HCT116 (cell line): ENCODE measurements at regions not wholly inside any gene's neighbourhood (a gene's known extent, or its start where the extent isn't known, plus 50 kb on each side); places are given as distances from the start of the nearest gene placed in this dataset.

Experiments
- ATAC-seq: fragments of 200-7000 bp; cut with Tn5 transposase; 2 replicates; pipeline ENCODE4 v1.9.1; 2020; ENCODE audit warnings: mild to moderate bottlenecking, moderate library complexity
- BruUV-seq: library from RNA; stranded (reverse); fragments of 400-500 nt; replicated peaks from 2 replicates; lab custom pipeline; 2021; lab: Mats Ljungman, UMichigan
- CTCF ChIA-PET: fragments of 300-600 bp; sonication (Branson Sonifier 250); formaldehyde crosslinking; loops from one replicate; lab custom pipeline; 2021; ENCODE audit warnings: antibody characterized with exemption; lab: Charles Lee
- POLR2A ChIA-PET: fragments of 300-600, 350-600 bp; sonication (Branson Sonifier 250); formaldehyde crosslinking; loops from one replicate; lab custom pipeline; 2021; ENCODE audit warnings: antibody characterized with exemption; lab: Charles Lee
- RAD21 ChIA-PET, 2 experiments: fragments of 300-600 bp; sonication (Branson Sonifier 250); formaldehyde crosslinking; loops; one replicate each; lab custom pipeline; 2023; ENCODE audit warnings: low total read pairs in 2 of 2; ENCODE audit not compliant: uncharacterized antibody in 2 of 2, unreplicated experiment in 2 of 2, low non-redundant PET in 1 of 2; lab: Charles Lee
- DNase-seq: peaks from one replicate; pipeline ENCODE4 v3.0.0-alpha.2; 2010; ENCODE audit warnings: low read depth, low spot score
- H2AFZ ChIP-seq: fragments of 200-600 bp; shearing (Covaris generic), sonication (generic); 2 replicates; pipeline ENCODE4 v1.6.1; 2017; ENCODE audit warnings: low read depth, mixed run types, mixed read lengths, antibody characterized with exemption, low read length; ENCODE audit not compliant: poor library complexity, severe bottlenecking
- H3K27ac ChIP-seq: 2 replicates; pipeline ENCODE4 v1.5.1; 2012; ENCODE audit warnings: low read depth, low read length
- H3K27me3 ChIP-seq: fragments of 200-600 bp; sonication (generic); 2 replicates; pipeline ENCODE4 v1.6.1; 2016; ENCODE audit warnings: mixed run types, low read length, mixed read lengths; ENCODE audit not compliant: insufficient read depth
- H3K36me3 ChIP-seq, 2 experiments: fragments of 200-500 bp in 1 of 2; fragments of 200-600 bp in 1 of 2; sonication (Bioruptor generic) in 1 of 2; sonication (generic) in 1 of 2; 2 replicates each; pipeline versions ENCODE4 v1.5.1 to v1.6.1; 2014 to 2016; ENCODE audit warnings: low read length in 2 of 2, inconsistent platforms in 1 of 2, mixed read lengths in 1 of 2, mixed run types in 1 of 2; ENCODE audit not compliant: insufficient read depth in 2 of 2, control insufficient read depth in 1 of 2
- H3K4me1 ChIP-seq, 2 experiments: fragments of 200-600 bp in 1 of 2; sonication (generic) in 1 of 2; 2 replicates each; pipeline versions ENCODE4 v1.5.1 to v1.6.1; 2012 to 2017; ENCODE audit warnings: low read length in 2 of 2, inconsistent platforms in 1 of 2, mild to moderate bottlenecking in 1 of 2, mixed read lengths in 1 of 2, mixed run types in 1 of 2, moderate library complexity in 1 of 2; ENCODE audit not compliant: insufficient read depth in 2 of 2, control insufficient read depth in 1 of 2
- H3K4me2 ChIP-seq: fragments of 200-600 bp; sonication (generic); 2 replicates; pipeline ENCODE4 v1.6.1; 2017; ENCODE audit warnings: mixed run types, low read length, mixed read lengths
- H3K4me3 ChIP-seq, 2 experiments: fragments of 200-600 bp in 1 of 2; sonication (generic) in 1 of 2; replicated peaks in 1 of 2; 2 replicates each; pipeline ENCODE4 v1.5.1; 2011 to 2016; ENCODE audit warnings: low read length in 2 of 2, control low read depth in 1 of 2, low read depth in 1 of 2, mild to moderate bottlenecking in 1 of 2, mixed read lengths in 1 of 2, mixed run types in 1 of 2
- H3K79me2 ChIP-seq: fragments of 200-600 bp; sonication (generic); 2 replicates; pipeline ENCODE4 v1.6.1; 2017; ENCODE audit warnings: mild to moderate bottlenecking, mixed run types, low read length, moderate library complexity, mixed read lengths; ENCODE audit not compliant: insufficient read depth
- H3K9ac ChIP-seq: fragments of 200-600 bp; sonication (generic); 2 replicates; pipeline ENCODE4 v1.6.1; 2016; ENCODE audit warnings: low read length, mixed read lengths
- H3K9me2 ChIP-seq: fragments of 200-600 bp; sonication (generic), shearing (Covaris generic); 2 replicates; pipeline ENCODE4 v1.6.1; 2017; ENCODE audit warnings: mixed run types, mild to moderate bottlenecking, moderate library complexity; ENCODE audit not compliant: insufficient read depth
- H3K9me3 ChIP-seq, 2 experiments: fragments of 200-500 bp in 1 of 2; fragments of 200-600 bp in 1 of 2; sonication (Bioruptor generic) in 1 of 2; sonication (generic) in 1 of 2; 2 replicates each; pipeline ENCODE4 v1.6.1; 2014 to 2017; ENCODE audit warnings: low read length in 2 of 2, mixed read lengths in 2 of 2, inconsistent platforms in 1 of 2, low read depth in 1 of 2, mild to moderate bottlenecking in 1 of 2, mixed run types in 1 of 2, moderate library complexity in 1 of 2; ENCODE audit not compliant: control insufficient read depth in 1 of 2, insufficient read depth in 1 of 2
- H4K20me1 ChIP-seq: fragments of 200-600 bp; sonication (generic), shearing (Covaris generic); 2 replicates; pipeline ENCODE4 v1.6.1; 2017; ENCODE audit warnings: mixed run types, mild to moderate bottlenecking, moderate library complexity; ENCODE audit not compliant: insufficient read depth
- CBX3 ChIP-seq: IDR thresholded peaks from 2 replicates; pipeline ENCODE4 v1.6.1; 2012; ENCODE audit warnings: low read depth
- CEBPB ChIP-seq: IDR thresholded peaks from 2 replicates; pipeline ENCODE4 v1.6.1; 2012; ENCODE audit warnings: low read depth
- EGR1 ChIP-seq: IDR thresholded peaks from 2 replicates; pipeline ENCODE4 v1.6.1; 2012; ENCODE audit warnings: low read depth
- ELF1 ChIP-seq: IDR thresholded peaks from 2 replicates; pipeline ENCODE4 v1.6.1; 2012; ENCODE audit warnings: low read depth, borderline replicate concordance
- EZH2phosphoT487 ChIP-seq: fragments of 200-600 bp; IDR thresholded peaks from 2 replicates; pipeline ENCODE4 v1.6.1; 2018; ENCODE audit warnings: antibody characterized with exemption, borderline replicate concordance
- FOSL1 ChIP-seq: IDR thresholded peaks from 2 replicates; pipeline ENCODE4 v1.6.1; 2012; ENCODE audit warnings: low read depth
- POLR2A ChIP-seq: IDR thresholded peaks from 2 replicates; pipeline ENCODE4 v1.7.0; 2011; ENCODE audit warnings: borderline replicate concordance; ENCODE audit not compliant: insufficient read depth, insufficient read length; ENCODE audit errors: extremely low read depth
- POLR2AphosphoS5 ChIP-seq: IDR thresholded peaks from 2 replicates; pipeline ENCODE4 v1.6.1; 2011; ENCODE audit warnings: mild to moderate bottlenecking, low read depth, low read length, moderate library complexity
- RAD21 ChIP-seq: IDR thresholded peaks from 2 replicates; pipeline ENCODE4 v1.6.1; 2012; ENCODE audit warnings: low read depth, mild to moderate bottlenecking
- SIN3A ChIP-seq: IDR thresholded peaks from 2 replicates; pipeline ENCODE4 v1.6.1; 2012; ENCODE audit warnings: low read depth
- SP1 ChIP-seq: IDR thresholded peaks from 2 replicates; pipeline ENCODE4 v1.6.1; 2012; ENCODE audit warnings: low read depth
- SRF ChIP-seq: IDR thresholded peaks from 2 replicates; pipeline ENCODE4 v1.6.1; 2012; ENCODE audit warnings: low read depth
- TCF7L2 ChIP-seq: IDR thresholded peaks from 2 replicates; pipeline ENCODE4 v1.7.0; 2011; ENCODE audit warnings: borderline replicate concordance, inconsistent platforms; ENCODE audit not compliant: insufficient read depth, insufficient read length; ENCODE audit errors: extremely low read depth
- ZBTB33 ChIP-seq: IDR thresholded peaks from 2 replicates; pipeline ENCODE4 v1.6.1; 2011; ENCODE audit warnings: mild to moderate bottlenecking, low read length, moderate library complexity; ENCODE audit not compliant: insufficient replicate concordance; ENCODE audit errors: extremely low read depth
- ZFX ChIP-seq: fragments of 450-650 bp; IDR thresholded peaks from 2 replicates; pipeline ENCODE4 v1.6.1; 2017
- intact Hi-C: fragments of 100-400 bp; cut with micrococcal nuclease; formaldehyde crosslinking; loops from 2 replicates; pipeline ENCODE4 v1.10.0; 2022
- TF ChIP-seq, protein P1 (sequence below): IDR thresholded peaks from 2 replicates; pipeline ENCODE4 v1.6.1; 2012
- TF ChIP-seq, protein P2 (sequence below), 3 experiments: fragments of 200-600 bp in 1 of 3; sonication (generic) in 1 of 3; IDR thresholded peaks in 2 of 3; conservative IDR thresholded peaks in 1 of 3; 2 replicates each; pipeline ENCODE4 v1.5.1; 2012 to 2017; ENCODE audit warnings: low read depth in 2 of 3, low read length in 2 of 3, antibody characterized with exemption in 1 of 3, borderline replicate concordance in 1 of 3, control low read depth in 1 of 3, mild to moderate bottlenecking in 1 of 3, mixed read lengths in 1 of 3, mixed run types in 1 of 3, moderate library complexity in 1 of 3; ENCODE audit not compliant: insufficient read depth in 1 of 3

- ATAC-seq, result no peak
- no peak for DNase-seq
- no peak overlapping the region for H3K27ac ChIP-seq
- ChIA-PET RAD21 (no interaction called here), CTCF (no interaction called here), POLR2A (no interaction called here)
- no peak overlapping the region for H3K4me2 ChIP-seq
- no peaks in the 10 kb centered on the region for H3K9me2 ChIP-seq
- intact Hi-C loops, result no loop called here
- no peak overlapping the region for H3K4me3 ChIP-seq
- no peak overlapping the region for H3K9ac ChIP-seq
- H4K20me1 ChIP-seq, result no peaks in the 10 kb centered on the region
- H2AFZ ChIP-seq, result no peak overlapping the region
- H3K9me3 ChIP-seq, result no peaks in the 10 kb centered on the region
- H3K4me1 ChIP-seq, result no peaks in the 10 kb centered on the region
- H3K36me3 ChIP-seq, result no peaks in the 10 kb centered on the region
- no peaks in the 10 kb centered on the region for H3K79me2 ChIP-seq
- TF ChIP-seq CBX3, result no peak
- no peak for TF ChIP-seq POLR2AphosphoS5
- TF ChIP-seq, protein P1, sequence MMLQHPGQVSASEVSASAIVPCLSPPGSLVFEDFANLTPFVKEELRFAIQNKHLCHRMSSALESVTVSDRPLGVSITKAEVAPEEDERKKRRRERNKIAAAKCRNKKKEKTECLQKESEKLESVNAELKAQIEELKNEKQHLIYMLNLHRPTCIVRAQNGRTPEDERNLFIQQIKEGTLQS, result no peak
- TF ChIP-seq POLR2A, result no peak
- no peak for TF ChIP-seq SIN3A
- TF ChIP-seq SP1, result no peak
- TF ChIP-seq EGR1, result no peak
- no TSS peak for BruUV-seq
- peaks cover 14% of the 10 kb centered on the region; the same call in 1 of the 2 replicates for H3K27me3 ChIP-seq
These were observed 61.1 kb downstream of the MED10 start for GRCh38 chr5:6317116-6317798.

DNA sequence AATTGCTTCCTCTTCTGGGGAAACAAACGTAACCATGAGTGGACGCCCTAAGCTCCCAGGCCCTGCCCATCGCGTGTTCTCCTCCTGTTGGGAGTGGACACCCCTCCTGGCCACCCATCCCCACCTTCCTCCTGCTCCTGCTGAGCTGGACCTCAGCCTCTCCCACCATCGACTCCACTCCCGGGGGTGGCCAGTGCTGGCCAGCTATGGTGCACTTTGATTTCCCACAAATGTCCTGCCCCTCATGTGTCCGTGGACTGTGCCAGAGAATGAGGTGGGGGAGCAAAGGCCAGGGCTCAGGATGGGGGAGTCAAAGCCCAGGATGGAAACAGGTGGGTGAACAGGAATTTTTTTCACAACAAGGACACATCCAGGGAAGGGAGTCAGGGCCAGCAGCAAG is 62.8 kb downstream of the MED10 start:
- no TSS peak for BruUV-seq
- ATAC-seq, result no peak
- Histone ChIP-seq H3K4me2 (no peak overlapping the region), H3K79me2 (no peaks in the 10 kb centered on the region), H3K27me3 (peaks cover 14% of the 10 kb centered on the region; the same call in 1 of the 2 replicates), H3K27ac (no peak overlapping the region), H3K9me2 (no peaks in the 10 kb centered on the region), H2AFZ (no peak overlapping the region), H3K9me3 (no peaks in the 10 kb centered on the region), H3K9ac (no peak overlapping the region), H3K4me1 (no peaks in the 10 kb centered on the region), H3K4me3 (no peak overlapping the region), H4K20me1 (no peaks in the 10 kb centered on the region), H3K36me3 (no peaks in the 10 kb centered on the region)
- RAD21 ChIA-PET, result no interaction called here
- POLR2A ChIA-PET, result no interaction called here
- CTCF ChIA-PET, result no interaction called here
- intact Hi-C loops, result no loop called here
- no peak for DNase-seq
- TF ChIP-seq ZBTB33 (no peak), CEBPB (no peak), ELF1 (no peak), POLR2AphosphoS5 (no peak), ZFX (no peak), TCF7L2 (no peak), FOSL1 (no peak), POLR2A (no peak), RAD21 (no peak), EZH2phosphoT487 (no peak), SRF (no peak)
- TF ChIP-seq, protein P2, sequence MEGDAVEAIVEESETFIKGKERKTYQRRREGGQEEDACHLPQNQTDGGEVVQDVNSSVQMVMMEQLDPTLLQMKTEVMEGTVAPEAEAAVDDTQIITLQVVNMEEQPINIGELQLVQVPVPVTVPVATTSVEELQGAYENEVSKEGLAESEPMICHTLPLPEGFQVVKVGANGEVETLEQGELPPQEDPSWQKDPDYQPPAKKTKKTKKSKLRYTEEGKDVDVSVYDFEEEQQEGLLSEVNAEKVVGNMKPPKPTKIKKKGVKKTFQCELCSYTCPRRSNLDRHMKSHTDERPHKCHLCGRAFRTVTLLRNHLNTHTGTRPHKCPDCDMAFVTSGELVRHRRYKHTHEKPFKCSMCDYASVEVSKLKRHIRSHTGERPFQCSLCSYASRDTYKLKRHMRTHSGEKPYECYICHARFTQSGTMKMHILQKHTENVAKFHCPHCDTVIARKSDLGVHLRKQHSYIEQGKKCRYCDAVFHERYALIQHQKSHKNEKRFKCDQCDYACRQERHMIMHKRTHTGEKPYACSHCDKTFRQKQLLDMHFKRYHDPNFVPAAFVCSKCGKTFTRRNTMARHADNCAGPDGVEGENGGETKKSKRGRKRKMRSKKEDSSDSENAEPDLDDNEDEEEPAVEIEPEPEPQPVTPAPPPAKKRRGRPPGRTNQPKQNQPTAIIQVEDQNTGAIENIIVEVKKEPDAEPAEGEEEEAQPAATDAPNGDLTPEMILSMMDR (IDR thresholded peaks at IDR 0.05 in 2 of 3, conservative IDR thresholded peaks at IDR 0.05 in 1 of 3; ENCODE audit: borderline replicate concordance in 1 of 3, insufficient read depth in 1 of 3, low read depth in 2 of 3, low read length in 2 of 3), result no peak
- TF ChIP-seq, protein P1, result no peak
